Right ventricle myocardium superior (tissue), 1 donor: ENCODE measurements at regions not wholly inside any gene's neighbourhood (a gene's known extent, or its start where the extent isn't known, plus 50 kb on each side); places are given as distances from the start of the nearest gene placed in this dataset.
A peak's percentile ranks its signal among the peaks of the same experiment; 100 is the strongest.
"Not testable (repeated sequence)": the region's sequence is repeated elsewhere in the genome, so short reads cannot be mapped to it uniquely, and the experiment has no call there.

Experiments used
- ATAC-seq: fragments of 200-7000 bp; cut with Tn5 transposase; one replicate; pipeline ENCODE4 v1.9.1; 2020; ENCODE audit warnings: mild to moderate bottlenecking; ENCODE audit not compliant: poor library complexity
- DNase-seq: peaks from one replicate; pipeline ENCODE4 v3.0.0-alpha.2; 2020
- intact Hi-C: fragments of 100-400 bp; cut with DNase I; formaldehyde crosslinking; loops from one replicate; pipeline ENCODE4 v1.11.2; 2022
- donor health status: DM: no; HTN: yes; CAD: no; lungs with severe emphysema.

GRCh38 chr5:57713535-57713934, 230.9 kb upstream of the ACTBL2 start:
- intact Hi-C loops: not testable (repeated sequence)

DNA sequence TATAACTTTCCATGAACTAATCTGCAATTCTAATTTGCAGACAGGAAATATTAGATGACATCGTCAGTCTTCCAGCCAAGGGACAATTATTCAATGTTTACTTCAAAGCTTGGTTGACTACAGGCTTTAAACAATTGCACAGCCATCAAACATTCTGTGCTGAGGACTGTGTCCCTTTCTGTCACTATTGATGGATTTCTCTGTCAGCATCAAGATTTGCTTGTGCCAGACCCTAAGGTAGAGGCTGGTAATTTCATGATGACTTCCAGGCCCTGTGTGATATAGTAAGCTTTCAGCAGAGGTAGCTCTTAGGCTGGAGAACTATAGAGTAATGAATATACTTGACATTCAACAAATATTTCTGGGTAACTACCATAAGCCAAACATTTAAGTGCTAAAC, 229.3 kb upstream of the ACTBL2 start:
- DNase-seq: no peak
- intact Hi-C loops: no loop called here
- no peak for ATAC-seq

More at GRCh38 chr5:57713535-57713934, 230.9 kb upstream of the ACTBL2 start:
- ATAC-seq, DNase-seq: not testable (repeated sequence)

- no peak for ATAC-seq
- intact Hi-C loops: no loop called here
- DNase-seq: no peak
These were observed 228.9 kb upstream of the ACTBL2 start for GRCh38 chr5:57711471-57711870.

GRCh38 chr5:57710126-57710525, 227.5 kb upstream of the ACTBL2 start:
- DNase-seq (no peak), ATAC-seq (no peak)
- intact Hi-C loops: no loop called here

DNA sequence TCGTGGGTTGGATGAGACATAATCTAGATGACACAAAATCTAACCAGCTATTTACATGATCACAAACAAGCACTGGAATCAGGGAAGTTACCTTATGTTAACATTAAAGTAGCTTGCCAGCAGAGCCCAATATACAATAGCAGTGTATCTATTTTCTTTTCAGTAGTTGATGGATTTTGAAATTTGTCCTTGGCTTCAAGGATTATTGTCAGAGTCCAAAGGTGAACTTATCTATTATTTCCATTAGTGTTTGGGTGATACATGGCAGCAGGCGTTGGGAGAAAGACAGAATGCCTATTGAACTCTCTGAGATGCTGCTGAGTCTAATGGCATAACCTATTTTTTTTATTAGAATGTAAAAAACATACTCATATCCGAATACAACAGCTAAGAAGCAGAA, 223.2 kb upstream of the ACTBL2 start:
- no peak for ATAC-seq
- no peak for DNase-seq
- intact Hi-C loops: no loop called here

DNA sequence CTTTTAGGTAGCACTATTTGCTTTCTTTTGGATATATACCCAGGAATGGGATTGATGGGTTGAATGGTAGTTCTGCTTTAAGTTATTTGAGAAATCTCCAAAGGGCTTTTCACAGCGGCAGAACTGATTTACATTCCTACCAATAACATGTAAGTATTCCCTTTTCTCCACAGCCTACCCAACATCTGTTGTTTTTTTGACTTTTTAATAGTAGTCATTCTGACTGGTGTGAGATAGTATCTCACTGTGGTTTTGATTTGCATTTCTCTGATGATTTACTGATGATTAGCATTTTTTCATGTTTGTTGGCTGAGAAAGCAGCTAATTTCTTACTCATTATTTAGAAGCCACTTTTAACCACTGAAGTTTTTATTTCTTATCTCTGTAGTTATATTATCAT, 221.1 kb upstream of the ACTBL2 start:
- no peak for ATAC-seq
- intact Hi-C loops: no loop called here
- no peak for DNase-seq

- peak; percentile 81 for ATAC-seq
- intact Hi-C loops: no loop called here
- no peak for DNase-seq
These were observed 217.9 kb upstream of the ACTBL2 start for GRCh38 chr5:57700484-57700883.

GRCh38 chr5:57700072-57700471, 217.5 kb upstream of the ACTBL2 start:
- DNase-seq (no peak), ATAC-seq (peak; percentile 81)
- intact Hi-C loops: no loop called here

DNA sequence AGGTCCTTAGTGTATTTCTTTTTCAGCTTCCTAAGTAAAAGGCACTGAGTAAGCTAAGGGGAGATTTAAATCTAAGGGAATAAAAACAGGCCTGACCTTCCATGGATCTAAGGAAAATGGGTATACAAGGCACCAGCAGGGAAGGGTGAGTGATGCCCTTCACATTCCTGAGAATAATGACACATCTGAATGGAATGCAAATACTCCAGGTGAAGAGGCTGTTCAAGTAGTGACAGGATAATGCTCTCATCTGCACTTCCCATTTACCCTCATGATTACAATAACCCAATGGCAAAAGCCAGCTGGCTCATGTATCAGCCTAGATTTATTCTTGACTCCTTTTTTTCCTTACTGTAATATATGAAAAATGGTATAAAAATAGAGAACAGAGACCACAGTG, 216.2 kb upstream of the ACTBL2 start:
- intact Hi-C loops: no loop called here
- ATAC-seq: no peak
- DNase-seq: no peak

GRCh38 chr5:57698086-57698485, 215.5 kb upstream of the ACTBL2 start:
- intact Hi-C loops: no loop called here
- DNase-seq: no peak
- no peak for ATAC-seq

GRCh38 chr5:57696825-57697570, 214.4 kb upstream of the ACTBL2 start:
- peak; percentile 61 for ATAC-seq
- intact Hi-C loops: no loop called here
- DNase-seq: no peak

DNA sequence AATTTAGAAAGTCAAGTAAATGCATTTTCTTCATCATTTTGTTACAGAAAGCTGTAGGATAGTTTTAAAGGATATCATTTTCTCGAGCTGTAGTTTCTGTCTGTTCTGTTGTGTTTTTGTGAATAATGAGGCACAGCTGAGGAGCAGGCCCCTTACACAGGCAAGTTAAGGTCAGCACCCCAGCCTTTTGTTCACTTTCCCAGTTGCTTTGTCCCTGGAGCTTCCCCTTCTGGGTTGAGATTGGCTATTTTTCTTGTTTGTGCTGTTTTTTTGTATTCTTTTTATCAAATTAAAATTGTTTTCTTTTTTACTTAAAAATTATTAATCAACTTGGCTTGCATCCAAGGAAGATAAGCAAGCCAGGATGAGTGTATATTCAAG, 213.8 kb upstream of the ACTBL2 start:
- DNase-seq: no peak
- intact Hi-C loops: no loop called here
- no peak for ATAC-seq

DNA sequence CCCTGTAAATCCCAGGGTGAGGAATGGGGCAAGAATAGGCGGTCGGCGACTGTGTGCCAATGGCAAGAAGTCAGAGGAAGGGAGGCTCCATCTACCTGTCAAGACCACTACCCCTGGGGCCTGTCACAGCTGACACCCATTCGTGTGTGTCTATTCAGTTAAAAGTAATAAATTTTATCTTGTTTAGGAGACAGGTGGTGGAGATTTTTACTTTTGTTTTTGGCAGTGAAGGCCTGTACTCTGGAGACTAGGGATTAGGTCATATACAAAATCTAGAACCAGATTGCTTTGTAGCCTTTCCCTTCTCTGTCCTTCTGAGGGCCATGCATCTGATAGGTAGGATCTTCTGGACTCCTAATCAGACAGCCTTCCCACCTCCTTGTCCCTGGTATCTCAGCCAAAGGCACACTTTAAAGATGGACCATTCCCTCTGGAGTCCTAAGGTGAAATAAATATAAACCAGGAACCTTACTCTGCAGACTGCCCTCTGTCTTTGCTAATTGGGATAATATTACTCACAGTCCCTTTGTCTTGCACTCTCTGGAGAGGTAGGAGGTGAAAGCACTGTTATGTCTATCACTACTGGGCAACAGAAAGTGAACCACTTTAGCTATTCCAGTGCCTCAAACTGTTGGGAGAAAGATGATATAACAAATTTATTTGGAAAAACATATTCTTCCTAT, 213.2 kb upstream of the ACTBL2 start:
- ATAC-seq: no peak
- no peak for DNase-seq
- intact Hi-C loops: no loop called here

- intact Hi-C loops: no loop called here
- ATAC-seq (no peak), DNase-seq (no peak)
These were observed 212.6 kb upstream of the ACTBL2 start for GRCh38 chr5:57695179-57695578.

DNA sequence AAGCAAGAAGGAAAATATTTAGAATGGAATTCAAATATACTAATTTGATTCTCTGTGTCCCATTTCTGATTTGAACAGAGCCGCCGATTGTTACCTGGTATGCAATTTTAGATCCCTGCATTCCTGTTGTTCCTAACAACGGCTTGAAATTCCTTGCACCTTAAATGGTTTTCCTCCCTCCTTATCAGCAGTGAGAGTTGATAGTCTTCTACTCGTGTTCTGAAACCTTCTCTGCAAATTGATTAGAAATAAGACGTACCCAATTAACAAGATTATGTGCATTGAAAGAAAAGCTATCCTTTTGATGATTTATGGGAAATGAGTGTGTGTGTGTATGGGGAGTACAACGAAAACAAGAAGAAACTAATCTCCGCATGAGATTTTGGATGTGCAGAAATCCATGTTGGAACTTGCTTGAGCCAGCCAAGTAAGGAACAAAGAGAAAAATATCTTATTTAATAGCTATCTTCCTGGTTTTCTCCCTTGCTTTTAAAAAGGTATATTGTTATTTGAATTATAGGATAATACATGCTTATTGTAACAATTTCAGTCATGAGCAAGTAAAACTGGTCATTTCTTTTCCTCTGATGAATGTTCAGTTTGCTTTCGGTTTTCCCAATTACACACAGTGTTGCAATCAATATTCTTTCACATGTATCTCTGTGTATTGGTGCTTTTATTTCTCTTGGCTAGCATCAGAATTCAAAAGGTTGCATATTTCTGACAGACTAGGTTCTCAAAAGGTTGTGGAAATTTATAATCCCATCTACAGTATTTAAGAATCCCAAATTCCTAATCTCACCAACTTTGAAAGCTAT, 211.1 kb upstream of the ACTBL2 start:
- no peak for DNase-seq
- no peak for ATAC-seq
- intact Hi-C loops: no loop called here

GRCh38 chr5:57692582-57693487, 210.2 kb upstream of the ACTBL2 start:
- DNase-seq (peak; percentile 73), ATAC-seq (peak; percentile 75)
- intact Hi-C loops: no loop called here

GRCh38 chr5:57690724-57691123, 208.1 kb upstream of the ACTBL2 start:
- DNase-seq (no peak), ATAC-seq (no peak)
- intact Hi-C loops: no loop called here

DNA sequence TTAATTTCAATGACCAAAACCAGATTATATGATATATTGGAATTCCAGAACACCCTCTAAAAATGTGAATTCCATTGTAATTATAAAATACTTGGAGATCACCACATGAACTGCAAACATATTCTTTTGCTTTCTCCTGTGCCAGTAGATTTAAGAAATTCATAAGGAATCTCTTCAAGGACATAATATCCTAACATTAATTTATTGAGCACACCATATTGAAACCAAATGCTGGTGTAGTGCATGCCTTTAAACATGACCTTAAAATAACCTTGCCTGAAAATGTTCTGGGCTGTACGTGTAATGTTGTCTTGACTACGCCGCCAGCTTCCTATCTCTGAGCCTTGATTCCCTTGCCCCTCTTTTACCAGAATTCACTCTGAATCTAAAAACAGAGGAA, 205.0 kb upstream of the ACTBL2 start:
- intact Hi-C loops: no loop called here
- DNase-seq (no peak), ATAC-seq (no peak)
